ENCODE measurements at regions not wholly inside any gene's neighbourhood (a gene's known extent, or its start where the extent isn't known, plus 50 kb on each side); places are given as distances from the start of the nearest gene placed in this dataset.

GRCh38 chr13:79883216-79883615 is 402.3 kb downstream of the NDFIP2 start:
- H3K4me3 ChIP-seq (ENCODE audit: low read depth, low read length), result no peak overlapping the region
- no peak for TF ChIP-seq CTCF (IDR thresholded peaks at IDR 0.05; ENCODE audit: low read depth, low read length)

GRCh38 chr13:79880818-79881217 is 399.9 kb downstream of the NDFIP2 start:
- no peak overlapping the region for H3K4me3 ChIP-seq (ENCODE audit: low read depth, low read length)
- TF ChIP-seq CTCF (IDR thresholded peaks at IDR 0.05; ENCODE audit: low read depth, low read length), result no peak

- TF ChIP-seq CTCF (IDR thresholded peaks at IDR 0.05; ENCODE audit: low read depth, low read length), result no peak
- H3K4me3 ChIP-seq (ENCODE audit: low read depth, low read length), result no peak overlapping the region
These were observed 393.7 kb downstream of the NDFIP2 start for GRCh38 chr13:79874396-79875360.

GRCh38 chr13:79871594-79871993 is 390.6 kb downstream of the NDFIP2 start:
- TF ChIP-seq CTCF (IDR thresholded peaks at IDR 0.05; ENCODE audit: low read depth, low read length), result no peak
- H3K4me3 ChIP-seq (ENCODE audit: low read depth, low read length), result no peak overlapping the region

- H3K4me3 ChIP-seq (ENCODE audit: low read depth, low read length), result no peak overlapping the region
- TF ChIP-seq CTCF (IDR thresholded peaks at IDR 0.05; ENCODE audit: low read depth, low read length), result no peak
These were observed 389.8 kb downstream of the NDFIP2 start for GRCh38 chr13:79870766-79871165.

- H3K4me3 ChIP-seq (ENCODE audit: low read depth, low read length), result no peak overlapping the region
- no peak for TF ChIP-seq CTCF (IDR thresholded peaks at IDR 0.05; ENCODE audit: low read depth, low read length)
These were observed 389.2 kb downstream of the NDFIP2 start for GRCh38 chr13:79870123-79870522.

GRCh38 chr13:79869326-79869725 is 388.4 kb downstream of the NDFIP2 start:
- no peak for TF ChIP-seq CTCF (IDR thresholded peaks at IDR 0.05; ENCODE audit: low read depth, low read length)
- H3K4me3 ChIP-seq (ENCODE audit: low read depth, low read length), result no peak overlapping the region

Measured in WI38 (cell line).